HG03108 (cell line): ENCODE measurements at regions not wholly inside any gene's neighbourhood (a gene's known extent, or its start where the extent isn't known, plus 50 kb on each side); places are given as distances from the start of the nearest gene placed in this dataset.

Source experiments
- ATAC-seq: cut with Tn5 transposase; IDR thresholded peaks from one replicate; pipeline ENCODE4 v1.9.1; 2021; ENCODE audit warnings: moderate library complexity; ENCODE audit not compliant: unreplicated experiment

- ATAC-seq, result no peak
These were observed 796.5 kb upstream of the SLIT2 start for GRCh38 chr4:19455196-19455595.

- no peak for ATAC-seq
These were observed 813.5 kb upstream of the SLIT2 start for GRCh38 chr4:19438233-19438632.

DNA sequence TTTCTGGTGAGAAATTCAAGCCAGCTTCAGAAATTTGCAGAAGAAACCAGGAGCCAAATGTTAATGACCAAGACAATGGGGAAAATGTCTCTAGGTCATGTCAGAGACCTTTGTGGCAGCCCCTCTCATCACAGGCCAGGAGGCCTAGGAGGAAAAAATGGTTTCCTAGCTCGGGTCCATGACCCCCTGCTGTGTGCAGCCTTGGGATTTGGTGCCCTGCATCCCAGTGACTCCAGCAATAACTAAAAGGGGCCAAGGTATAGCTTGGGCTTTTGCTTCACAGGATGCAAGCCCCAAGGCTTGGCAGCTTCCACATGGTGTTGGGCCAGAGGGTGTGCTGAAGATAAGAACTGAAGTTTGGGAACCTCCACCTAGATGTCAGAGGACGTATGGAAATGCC is 814.7 kb upstream of the SLIT2 start:
- no peak for ATAC-seq

- no peak for ATAC-seq
These were observed 822.0 kb upstream of the SLIT2 start for GRCh38 chr4:19429684-19430083.

GRCh38 chr4:19425146-19425545 is 826.6 kb upstream of the SLIT2 start:
- ATAC-seq, result no peak

- no peak for ATAC-seq
These were observed 834.4 kb upstream of the SLIT2 start for GRCh38 chr4:19417256-19417655.

GRCh38 chr4:19416146-19416545 is 835.6 kb upstream of the SLIT2 start:
- ATAC-seq, result no peak

- no peak for ATAC-seq
These were observed 843.2 kb upstream of the SLIT2 start for GRCh38 chr4:19408490-19408889.

DNA sequence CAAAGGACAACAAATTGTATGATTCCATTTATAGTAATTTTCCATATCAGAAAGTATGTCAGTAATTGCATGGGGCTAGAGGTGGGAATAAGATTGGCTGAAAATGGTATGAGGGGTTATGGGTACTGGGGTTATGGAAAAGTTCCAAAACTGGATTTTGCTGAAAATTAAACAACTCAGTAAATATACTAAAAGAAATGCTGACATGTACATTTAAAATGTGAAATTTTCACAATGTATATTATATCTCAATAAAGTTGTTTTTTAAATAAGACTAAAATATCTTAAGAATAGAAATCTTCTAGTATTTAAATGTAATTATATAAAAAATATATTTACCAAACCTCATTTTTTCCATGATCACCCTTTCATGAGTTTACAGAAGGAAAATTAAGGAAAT is 844.9 kb upstream of the SLIT2 start:
- ATAC-seq, result no peak

- no peak for ATAC-seq
These were observed 847.8 kb upstream of the SLIT2 start for GRCh38 chr4:19403786-19404370.

- no peak for ATAC-seq
These were observed 849.1 kb upstream of the SLIT2 start for GRCh38 chr4:19402581-19403065.

DNA sequence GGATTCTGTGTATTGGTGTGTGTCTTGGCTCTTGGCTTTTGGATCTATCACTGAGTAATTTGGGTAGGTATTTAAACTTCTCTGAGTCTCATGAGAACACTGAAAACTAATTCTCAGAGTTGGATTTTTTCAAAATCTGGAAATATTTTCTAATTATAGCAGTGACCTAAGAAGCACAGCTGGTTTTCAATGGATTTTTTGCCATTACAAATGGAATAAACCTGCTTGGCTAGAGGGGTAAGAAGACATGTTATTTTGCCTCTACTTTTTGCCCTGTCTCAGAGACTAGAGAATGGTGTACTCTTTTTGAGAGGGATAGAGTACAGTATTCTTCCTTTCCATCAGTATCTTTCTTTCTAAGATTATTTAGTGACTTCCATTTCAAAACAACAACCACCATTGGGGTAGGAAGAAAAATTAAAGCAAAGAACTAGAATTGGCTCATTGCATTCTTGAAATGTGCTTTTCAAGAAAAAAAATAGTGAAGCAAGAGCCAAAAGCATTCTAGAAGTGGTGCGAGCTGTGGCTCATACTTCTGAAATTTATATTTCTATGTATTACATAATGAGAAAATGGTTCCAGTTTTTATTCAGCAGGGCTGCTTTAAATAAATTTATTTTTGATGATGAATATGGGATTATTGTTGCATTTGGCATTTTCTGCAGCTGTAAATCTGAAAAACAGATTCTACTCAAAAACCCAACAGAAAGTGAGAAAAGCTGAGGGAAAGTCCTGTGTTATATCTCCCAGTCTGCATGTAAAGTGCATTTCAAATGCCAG is 850.2 kb upstream of the SLIT2 start:
- ATAC-seq, result no peak

DNA sequence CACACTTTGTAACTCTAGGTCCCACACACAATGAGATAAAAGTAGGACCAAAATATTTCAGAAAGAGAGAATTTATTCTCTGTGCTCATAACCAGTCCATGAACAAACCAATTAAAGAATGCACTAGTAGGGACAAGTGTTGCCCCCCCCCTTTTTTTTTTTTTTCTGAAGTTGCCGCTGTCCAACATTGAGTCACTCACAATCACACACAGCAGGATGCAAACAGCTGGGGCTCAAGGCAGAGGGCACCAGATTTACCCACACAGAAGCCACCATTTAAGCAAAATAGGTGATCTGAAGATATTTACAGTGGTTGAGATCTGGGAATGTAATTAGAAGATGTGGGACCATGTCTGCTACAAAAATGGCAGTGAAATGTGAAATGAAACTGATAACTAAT is 850.9 kb upstream of the SLIT2 start:
- no peak for ATAC-seq

DNA sequence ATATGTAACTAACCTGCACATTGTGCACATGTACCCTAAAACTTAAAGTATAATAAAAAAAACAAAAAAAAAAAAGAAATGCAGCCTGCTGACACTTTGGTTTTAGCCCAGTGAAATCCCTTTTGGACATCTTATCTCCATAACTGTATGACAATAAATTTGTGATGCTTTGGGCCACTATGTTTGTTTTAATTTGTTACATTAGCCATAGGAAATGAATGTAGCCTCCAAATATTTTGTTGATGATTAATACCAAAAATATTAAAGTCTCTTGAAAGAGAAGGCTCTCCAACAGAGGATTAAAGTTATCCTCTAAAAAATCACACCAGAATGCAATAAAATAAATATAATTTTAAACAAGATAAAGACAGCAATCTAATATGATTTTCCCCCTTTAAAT is 852.7 kb upstream of the SLIT2 start:
- ATAC-seq, result no peak

DNA sequence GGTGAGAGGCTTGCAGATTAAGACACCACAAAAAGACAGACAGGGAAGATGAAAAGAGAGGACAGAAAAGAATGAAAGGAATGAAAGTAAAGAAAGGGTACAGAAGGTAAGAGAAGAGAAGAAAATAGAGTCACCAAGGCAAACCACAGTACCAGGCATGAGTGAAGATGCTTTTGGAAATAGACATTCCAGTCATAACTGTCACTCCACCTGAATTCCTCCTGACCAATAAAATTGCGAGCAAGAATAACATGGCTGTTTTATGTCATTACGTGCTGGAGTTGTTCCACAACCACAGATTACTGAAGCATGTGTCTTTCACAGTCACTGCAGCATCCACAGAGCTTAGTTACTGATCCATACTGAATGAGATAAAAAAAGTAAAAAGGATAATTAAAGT is 864.9 kb upstream of the SLIT2 start:
- no peak for ATAC-seq

- no peak for ATAC-seq
These were observed 868.5 kb upstream of the SLIT2 start for GRCh38 chr4:19382993-19383756.

DNA sequence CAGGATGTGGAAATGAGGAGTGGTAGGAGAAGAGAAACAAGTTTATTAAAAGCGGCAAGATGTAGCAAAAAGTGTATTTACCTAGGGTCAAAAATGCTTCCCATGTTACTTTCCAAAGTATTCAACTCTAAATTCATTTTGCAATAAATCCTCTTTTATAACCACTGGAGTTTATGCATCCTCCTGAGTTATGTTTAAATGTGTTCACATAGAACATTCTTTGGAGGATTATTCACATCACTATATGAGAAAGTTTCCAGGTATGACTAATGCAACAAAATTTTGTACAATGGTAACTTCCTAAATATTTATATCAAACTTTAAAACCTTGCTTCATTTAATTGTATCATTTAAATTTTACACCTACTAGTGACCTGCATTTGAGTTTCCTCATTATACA is 870.6 kb upstream of the SLIT2 start:
- no peak for ATAC-seq

DNA sequence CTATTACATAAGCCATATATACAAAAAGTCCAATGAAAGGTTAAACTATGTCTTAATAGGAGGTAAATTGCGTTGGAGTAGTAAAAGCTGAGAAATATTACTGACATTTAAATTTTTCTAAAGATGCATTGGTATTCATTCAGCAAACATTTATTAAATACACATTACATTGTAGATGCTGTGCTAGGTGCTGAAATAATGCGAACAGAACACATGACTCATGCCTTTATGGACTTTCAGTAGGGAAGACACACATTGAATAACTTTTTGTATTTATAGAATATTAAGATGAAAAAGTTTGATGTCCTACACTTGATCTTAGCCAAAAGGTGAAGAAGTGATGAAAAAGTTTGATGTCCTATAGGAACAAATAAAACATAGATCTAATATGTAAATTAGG is 871.1 kb upstream of the SLIT2 start:
- ATAC-seq, result no peak

DNA sequence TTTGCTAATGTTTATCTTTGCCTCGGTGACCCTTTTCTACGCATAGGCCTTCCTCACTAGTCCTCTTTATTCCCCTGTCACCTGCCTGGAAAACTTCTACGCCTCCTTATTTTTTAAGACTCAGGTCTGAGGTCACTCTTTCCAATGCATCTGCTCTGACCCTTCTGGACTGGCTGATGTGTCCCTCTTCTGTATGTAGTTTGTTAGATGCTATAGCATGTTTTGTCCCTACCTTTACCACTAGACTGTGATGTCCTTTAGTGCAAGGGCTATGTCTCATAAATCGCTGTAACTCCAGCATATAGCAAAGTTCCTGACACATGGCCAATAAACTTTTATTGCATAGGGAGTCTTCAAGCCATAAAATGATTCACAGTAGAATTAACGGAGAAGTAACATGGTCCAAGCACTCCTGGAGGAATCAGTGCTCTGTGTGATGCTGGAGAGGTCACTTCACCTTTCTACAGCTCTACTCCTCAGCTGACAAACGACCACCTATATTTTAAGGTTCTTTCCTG is 872.5 kb upstream of the SLIT2 start:
- ATAC-seq, result no peak

- no peak for ATAC-seq
These were observed 875.8 kb upstream of the SLIT2 start for GRCh38 chr4:19375931-19376330.

- ATAC-seq, result no peak
These were observed 876.4 kb upstream of the SLIT2 start for GRCh38 chr4:19375136-19375804.
